ENCODE measurements at regions not wholly inside any gene's neighbourhood (a gene's known extent, or its start where the extent isn't known, plus 50 kb on each side); places are given as distances from the start of the nearest gene placed in this dataset.

DNA sequence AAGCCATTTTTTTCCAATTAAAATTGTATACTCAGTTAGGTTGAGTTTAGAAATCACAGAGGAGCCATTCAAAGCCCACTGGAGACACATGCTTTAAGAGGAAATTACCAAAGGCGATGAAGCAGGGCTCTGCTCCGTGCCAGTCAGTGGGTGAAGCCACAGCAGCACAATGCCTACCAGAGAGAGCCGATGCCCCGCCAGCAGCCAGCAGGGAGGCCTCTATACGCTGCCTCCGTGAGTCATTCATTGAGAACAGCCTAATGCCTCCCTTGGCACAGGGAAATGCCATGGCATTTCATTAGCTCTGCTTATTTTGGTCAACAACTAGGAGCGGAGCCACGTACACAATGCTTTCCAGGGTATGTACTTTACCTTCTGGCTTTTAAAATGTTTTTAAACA is 197.8 kb upstream of the FRMD6 start:
- TF ChIP-seq, protein P1, sequence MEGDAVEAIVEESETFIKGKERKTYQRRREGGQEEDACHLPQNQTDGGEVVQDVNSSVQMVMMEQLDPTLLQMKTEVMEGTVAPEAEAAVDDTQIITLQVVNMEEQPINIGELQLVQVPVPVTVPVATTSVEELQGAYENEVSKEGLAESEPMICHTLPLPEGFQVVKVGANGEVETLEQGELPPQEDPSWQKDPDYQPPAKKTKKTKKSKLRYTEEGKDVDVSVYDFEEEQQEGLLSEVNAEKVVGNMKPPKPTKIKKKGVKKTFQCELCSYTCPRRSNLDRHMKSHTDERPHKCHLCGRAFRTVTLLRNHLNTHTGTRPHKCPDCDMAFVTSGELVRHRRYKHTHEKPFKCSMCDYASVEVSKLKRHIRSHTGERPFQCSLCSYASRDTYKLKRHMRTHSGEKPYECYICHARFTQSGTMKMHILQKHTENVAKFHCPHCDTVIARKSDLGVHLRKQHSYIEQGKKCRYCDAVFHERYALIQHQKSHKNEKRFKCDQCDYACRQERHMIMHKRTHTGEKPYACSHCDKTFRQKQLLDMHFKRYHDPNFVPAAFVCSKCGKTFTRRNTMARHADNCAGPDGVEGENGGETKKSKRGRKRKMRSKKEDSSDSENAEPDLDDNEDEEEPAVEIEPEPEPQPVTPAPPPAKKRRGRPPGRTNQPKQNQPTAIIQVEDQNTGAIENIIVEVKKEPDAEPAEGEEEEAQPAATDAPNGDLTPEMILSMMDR (IDR thresholded peaks at IDR 0.05; ENCODE audit: low read depth, low read length, poor library complexity, severe bottlenecking), result no peak
- no peak for TF ChIP-seq EZH2phosphoT487 (IDR thresholded peaks at IDR 0.05; ENCODE audit: borderline replicate concordance, low read length)

Measured in DOHH2 (cell line).